Right cardiac atrium (tissue), 5 donors: ENCODE measurements at regions not wholly inside any gene's neighbourhood (a gene's known extent, or its start where the extent isn't known, plus 50 kb on each side); places are given as distances from the start of the nearest gene placed in this dataset.
"Not testable (repeated sequence)": the region's sequence is repeated elsewhere in the genome, so short reads cannot be mapped to it uniquely, and the experiment has no call there.

ENCODE experiments used
- ATAC-seq, 2 donors: fragments of 200-7000 bp; cut with Tn5 transposase; one replicate each; pipeline versions ENCODE4 v1.8.0 to v1.9.1; 2020; ENCODE audit warnings: moderate library complexity in 2 of 2, mild to moderate bottlenecking in 1 of 2
- DNase-seq, 3 donors: peaks; one replicate each; pipeline ENCODE4 v3.0.0-alpha.2; 2020
- H3K27ac ChIP-seq: one replicate; pipeline ENCODE4 v1.5.1; 2013; ENCODE audit warnings: mild to moderate bottlenecking, low read length, control low read depth, moderate library complexity
- H3K27me3 ChIP-seq: one replicate; pipeline ENCODE4 v1.6.1; 2013; ENCODE audit not compliant: control insufficient read depth, insufficient read depth
- H3K4me1 ChIP-seq: one replicate; pipeline ENCODE4 v1.6.1; 2013; ENCODE audit warnings: low read length; ENCODE audit not compliant: control insufficient read depth, insufficient read depth
- H3K4me3 ChIP-seq: one replicate; pipeline ENCODE4 v1.5.1; 2013; ENCODE audit warnings: low read length, control low read depth
- H3K9me3 ChIP-seq: one replicate; pipeline ENCODE4 v1.6.1; 2013; ENCODE audit warnings: low read length; ENCODE audit not compliant: control insufficient read depth
- WGBS: extraction: QIAGEN DNeasy Blood & Tissue Kit; methylation state at CpG from one replicate; pipeline ENCODE4 v1.1.7; 2013; 5-methylcytosine and 5-hydroxymethylcytosine counted together
- intact Hi-C, 4 donors: fragments of 100-400 bp; cut with DNase I; formaldehyde crosslinking; loops; one replicate each; pipeline versions ENCODE4 v1.11.0 to v1.14.0; 2022 to 2023
- donor health status: healthy with polysubstance abuse.
- donor health status: DM: no; HTN: yes; CAD: no.
- donor health status: DM: no; HTN: no; CAD: no.
- donor health status: DM: no; HTN: yes; CAD: no; lungs with severe emphysema.
- donor health status: DM: yes; HTN: yes; CAD: no.

DNA sequence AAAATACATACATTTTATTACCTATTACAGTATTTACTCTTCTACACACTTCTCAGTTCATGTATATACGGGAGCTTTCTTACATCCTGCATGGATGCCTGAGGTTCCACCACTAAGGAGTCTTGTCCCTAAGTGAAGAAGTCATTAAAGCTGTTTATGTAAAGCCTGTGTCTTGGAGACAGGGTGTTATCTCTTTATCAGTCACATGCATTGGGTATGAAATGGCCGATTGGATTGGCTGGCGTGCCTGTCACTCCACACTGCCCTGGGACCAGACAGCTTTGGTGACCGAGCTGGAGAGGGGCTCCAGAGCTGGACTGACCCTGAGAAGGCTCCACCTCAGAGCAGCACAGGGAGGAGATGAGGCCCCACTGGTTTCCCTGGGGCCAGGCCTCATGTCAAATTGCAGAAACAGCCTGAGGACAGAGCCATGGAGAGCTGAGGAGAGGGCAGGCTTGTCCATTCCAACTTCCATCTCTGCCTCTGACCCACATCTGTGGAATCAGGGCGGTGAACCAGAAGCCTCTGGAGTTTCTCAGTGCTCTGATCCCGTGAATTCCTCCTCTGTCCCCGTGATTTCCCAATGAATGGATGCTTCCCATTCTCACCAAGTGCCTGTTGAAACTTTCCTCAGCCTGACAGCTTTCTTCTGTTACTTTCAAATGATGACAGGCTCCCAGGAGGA is 628.8 kb downstream of the PRIM2 start:
- not testable (repeated sequence) for DNase-seq, ATAC-seq

GRCh38 chr6:57946769-57947091 is 629.3 kb downstream of the PRIM2 start:
- H3K4me1 ChIP-seq, H3K27me3 ChIP-seq, H3K4me3 ChIP-seq, DNase-seq, H3K9me3 ChIP-seq, ATAC-seq, intact Hi-C loops, H3K27ac ChIP-seq: not testable (repeated sequence)
- WGBS: 97% methylated on average over 11 of the region's 11 CpGs

More for the DNA sequence above, 628.8 kb downstream of the PRIM2 start:
- H3K9me3 ChIP-seq, H3K4me1 ChIP-seq, intact Hi-C loops, H3K27me3 ChIP-seq, H3K27ac ChIP-seq, H3K4me3 ChIP-seq: not testable (repeated sequence)
- WGBS: 83% methylated on average over 7 of the region's 7 CpGs

GRCh38 chr6:57948481-57948880 is 631.1 kb downstream of the PRIM2 start:
- DNase-seq, intact Hi-C loops, H3K4me1 ChIP-seq, H3K4me3 ChIP-seq, H3K27ac ChIP-seq, H3K27me3 ChIP-seq, H3K9me3 ChIP-seq, ATAC-seq: not testable (repeated sequence)
- WGBS: 89% methylated on average over 2 of the region's 2 CpGs

DNA sequence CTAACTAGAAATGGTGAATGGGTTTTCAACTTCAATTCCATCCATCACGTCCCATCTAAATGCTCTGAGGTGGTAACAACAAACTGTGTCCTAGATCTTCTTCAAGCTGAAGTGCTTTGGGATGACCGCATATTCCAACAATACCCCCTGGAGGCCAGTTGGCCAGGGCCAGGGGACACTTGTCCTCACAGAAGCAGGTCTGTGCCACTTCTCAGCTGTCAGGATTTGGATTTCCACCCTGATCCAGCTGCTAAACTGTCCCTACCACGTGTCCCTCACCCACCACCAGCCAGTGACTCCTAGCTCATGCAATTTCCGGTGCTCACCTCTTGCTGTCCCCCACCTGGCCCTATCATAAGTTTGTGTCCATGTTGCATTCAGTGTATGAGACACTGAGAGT is 633.0 kb downstream of the PRIM2 start:
- H3K4me1 ChIP-seq, H3K27ac ChIP-seq, H3K4me3 ChIP-seq, intact Hi-C loops, ATAC-seq, H3K9me3 ChIP-seq, DNase-seq, H3K27me3 ChIP-seq: not testable (repeated sequence)
- WGBS: 91% methylated on average over 4 of the region's 4 CpGs

DNA sequence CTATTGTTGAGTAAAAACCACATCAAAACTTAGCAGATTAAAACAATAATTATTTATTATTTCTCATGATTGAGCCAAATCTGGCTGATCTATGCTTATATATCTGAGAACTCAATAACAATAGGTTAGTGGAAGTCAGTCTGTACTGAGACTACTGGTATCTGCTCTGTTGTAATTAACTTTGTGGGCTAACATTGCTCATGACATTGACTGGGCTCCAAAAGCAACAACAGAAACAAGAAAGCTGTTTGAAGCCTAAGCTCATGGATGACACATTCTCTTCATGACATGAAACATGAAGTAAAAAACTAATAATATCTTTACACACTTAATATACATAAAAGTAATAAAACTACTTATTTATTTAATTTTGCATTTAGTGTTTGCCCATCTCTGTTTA is 649.3 kb downstream of the PRIM2 start:
- H3K4me3 ChIP-seq, ATAC-seq, H3K27me3 ChIP-seq, H3K27ac ChIP-seq, intact Hi-C loops, DNase-seq, H3K4me1 ChIP-seq, H3K9me3 ChIP-seq: not testable (repeated sequence)

DNA sequence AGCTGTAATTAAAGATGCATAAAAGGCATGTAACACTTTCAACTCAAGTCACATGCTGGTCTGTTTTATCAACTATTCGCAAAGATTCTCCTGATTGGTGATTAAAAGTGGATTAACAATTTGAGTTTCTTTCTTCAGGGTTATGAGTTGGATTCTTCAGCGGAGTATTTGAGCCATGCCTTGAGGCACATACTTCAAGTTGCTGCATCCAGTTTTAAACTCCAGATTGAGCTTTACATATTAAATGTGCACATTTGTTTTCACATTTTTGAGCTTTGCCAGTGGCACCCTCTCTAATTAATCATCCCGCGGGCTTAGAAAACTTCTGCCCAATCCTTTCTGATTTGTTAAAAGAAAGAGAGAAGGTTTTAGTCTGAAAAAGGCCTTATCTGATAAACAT is 654.5 kb downstream of the PRIM2 start:
- H3K4me1 ChIP-seq, H3K27me3 ChIP-seq, ATAC-seq, intact Hi-C loops, H3K9me3 ChIP-seq, DNase-seq, H3K27ac ChIP-seq, H3K4me3 ChIP-seq: not testable (repeated sequence)
- WGBS: 84% methylated on average over 4 of the region's 4 CpGs

- intact Hi-C loops: no loop called here
- ATAC-seq (no peak), DNase-seq (no peak)
- H3K4me1 ChIP-seq: no peaks in the 10 kb centered on the region
- 83% methylated on average over 7 of the region's 7 CpGs for WGBS
- no peaks in the 10 kb centered on the region for H3K9me3 ChIP-seq
- H3K27ac ChIP-seq: no peak overlapping the region
- H3K4me3 ChIP-seq: no peak overlapping the region
- no peaks in the 10 kb centered on the region for H3K27me3 ChIP-seq
Observed at GRCh38 chr6:57974653-57975052, 657.2 kb downstream of the PRIM2 start.

GRCh38 chr6:57975127-57975526 is 657.7 kb downstream of the PRIM2 start:
- H3K27me3 ChIP-seq, H3K4me3 ChIP-seq, DNase-seq, H3K4me1 ChIP-seq, H3K9me3 ChIP-seq, ATAC-seq, intact Hi-C loops, H3K27ac ChIP-seq: not testable (repeated sequence)
- 95% methylated on average over 10 of the region's 10 CpGs for WGBS

GRCh38 chr6:57976371-57976770 is 658.9 kb downstream of the PRIM2 start:
- H3K4me1 ChIP-seq, H3K4me3 ChIP-seq, H3K9me3 ChIP-seq, DNase-seq, ATAC-seq, H3K27me3 ChIP-seq, intact Hi-C loops, H3K27ac ChIP-seq: not testable (repeated sequence)
- WGBS: 31% methylated on average over 1 of the region's 1 CpG

DNA sequence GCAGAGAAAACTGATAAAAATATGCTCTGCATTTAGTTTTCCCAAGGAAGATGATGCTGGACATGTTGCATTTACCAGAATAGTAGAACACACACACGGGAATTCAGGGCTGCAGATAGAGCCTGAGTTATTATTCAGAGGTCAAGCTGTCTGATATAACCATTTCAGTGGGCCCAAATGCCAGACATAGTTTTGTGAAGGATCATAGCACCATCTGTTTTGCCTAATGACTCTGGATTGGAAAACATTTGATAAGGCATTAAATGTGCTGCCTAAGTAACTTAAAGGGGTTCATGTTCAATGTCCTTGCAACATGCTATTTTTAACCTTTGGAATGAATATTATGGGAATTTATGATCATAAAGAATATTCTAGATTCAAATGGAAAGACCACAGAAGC is 666.2 kb downstream of the PRIM2 start:
- H3K4me1 ChIP-seq, H3K4me3 ChIP-seq, H3K27ac ChIP-seq, DNase-seq, ATAC-seq, H3K27me3 ChIP-seq, H3K9me3 ChIP-seq, intact Hi-C loops: not testable (repeated sequence)
- WGBS: 15% methylated on average over 1 of the region's 1 CpG

GRCh38 chr6:57984575-57984974 is 667.1 kb downstream of the PRIM2 start:
- H3K27me3 ChIP-seq, ATAC-seq, H3K4me3 ChIP-seq, DNase-seq, H3K4me1 ChIP-seq, intact Hi-C loops, H3K27ac ChIP-seq, H3K9me3 ChIP-seq: not testable (repeated sequence)
- WGBS: 32% methylated on average over 3 of the region's 3 CpGs

- H3K27me3 ChIP-seq, H3K4me1 ChIP-seq, H3K9me3 ChIP-seq, H3K27ac ChIP-seq, DNase-seq, intact Hi-C loops, H3K4me3 ChIP-seq, ATAC-seq: not testable (repeated sequence)
- WGBS: 71% methylated on average over 4 of the region's 4 CpGs
Observed at GRCh38 chr6:57985734-57986133, 668.3 kb downstream of the PRIM2 start.
